22Rv1 (cell line): ENCODE measurements at regions not wholly inside any gene's neighbourhood (a gene's known extent, or its start where the extent isn't known, plus 50 kb on each side); places are given as distances from the start of the nearest gene placed in this dataset.

Experiments
- CTCF ChIP-seq: fragments of 450-650 bp; IDR thresholded peaks from 2 replicates; pipeline ENCODE4 v1.5.1; 2017; ENCODE audit warnings: mild to moderate bottlenecking
- ZFX ChIP-seq: fragments of 450-650 bp; IDR thresholded peaks from 2 replicates; pipeline ENCODE4 v1.6.1; 2017; ENCODE audit warnings: antibody characterized with exemption, borderline replicate concordance

- TF ChIP-seq CTCF (no peak), ZFX (no peak)
Observed at GRCh38 chr3:159045279-159045885, 243.5 kb downstream of the MFSD1 start.
